OCI-LY3 (cell line): ENCODE measurements at regions not wholly inside any gene's neighbourhood (a gene's known extent, or its start where the extent isn't known, plus 50 kb on each side); places are given as distances from the start of the nearest gene placed in this dataset.

ENCODE experiments used
- EZH2phosphoT487 ChIP-seq: fragments of 200-600 bp; shearing (Covaris generic); IDR thresholded peaks from 2 replicates; pipeline ENCODE4 v1.6.1; 2018; ENCODE audit warnings: antibody characterized with exemption, mixed run types, low read depth
- TF ChIP-seq, protein P1 (sequence below): fragments of 200-600, 300-600 bp; sonication (generic); IDR thresholded peaks from 2 replicates; pipeline ENCODE4 v1.5.1; 2014; ENCODE audit warnings: antibody characterized with exemption, low read length, low read depth

- TF ChIP-seq, protein P1, sequence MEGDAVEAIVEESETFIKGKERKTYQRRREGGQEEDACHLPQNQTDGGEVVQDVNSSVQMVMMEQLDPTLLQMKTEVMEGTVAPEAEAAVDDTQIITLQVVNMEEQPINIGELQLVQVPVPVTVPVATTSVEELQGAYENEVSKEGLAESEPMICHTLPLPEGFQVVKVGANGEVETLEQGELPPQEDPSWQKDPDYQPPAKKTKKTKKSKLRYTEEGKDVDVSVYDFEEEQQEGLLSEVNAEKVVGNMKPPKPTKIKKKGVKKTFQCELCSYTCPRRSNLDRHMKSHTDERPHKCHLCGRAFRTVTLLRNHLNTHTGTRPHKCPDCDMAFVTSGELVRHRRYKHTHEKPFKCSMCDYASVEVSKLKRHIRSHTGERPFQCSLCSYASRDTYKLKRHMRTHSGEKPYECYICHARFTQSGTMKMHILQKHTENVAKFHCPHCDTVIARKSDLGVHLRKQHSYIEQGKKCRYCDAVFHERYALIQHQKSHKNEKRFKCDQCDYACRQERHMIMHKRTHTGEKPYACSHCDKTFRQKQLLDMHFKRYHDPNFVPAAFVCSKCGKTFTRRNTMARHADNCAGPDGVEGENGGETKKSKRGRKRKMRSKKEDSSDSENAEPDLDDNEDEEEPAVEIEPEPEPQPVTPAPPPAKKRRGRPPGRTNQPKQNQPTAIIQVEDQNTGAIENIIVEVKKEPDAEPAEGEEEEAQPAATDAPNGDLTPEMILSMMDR, result no peak
- no peak for TF ChIP-seq EZH2phosphoT487
Measured at GRCh38 chr4:16315456-16315855, 89.2 kb upstream of the TAPT1 start.
